ENCODE measurements at regions not wholly inside any gene's neighbourhood (a gene's known extent, or its start where the extent isn't known, plus 50 kb on each side); places are given as distances from the start of the nearest gene placed in this dataset.

- Histone ChIP-seq H3K79me2 (ENCODE audit: control insufficient read depth in 1 of 2, insufficient read depth in 2 of 2, low read length in 2 of 2) (no peaks in the 10 kb centered on the region), H3K4me1 (replicated peaks in 1 of 4; ENCODE audit: control insufficient read depth in 3 of 4, insufficient read depth in 4 of 4, low read length in 3 of 4) (no peaks in the 10 kb centered on the region), H4K91ac (replicated peaks; ENCODE audit: insufficient read length, low read length) (no peak overlapping the region), H2BK120ac (replicated peaks; ENCODE audit: low read depth, low read length) (no peak overlapping the region), H3K36me3 (ENCODE audit: control insufficient read depth in 2 of 4, insufficient read depth in 4 of 4, low read length in 3 of 4) (no peaks in the 10 kb centered on the region), H3K23me2 (ENCODE audit: low read depth, low read length) (no peaks in the 10 kb centered on the region), H2BK15ac (ENCODE audit: low read length) (no peak overlapping the region), H3K79me1 (ENCODE audit: low read depth, low read length) (no peaks in the 10 kb centered on the region), H4K8ac (ENCODE audit: extremely low read depth, insufficient read depth, low read length) (no peak overlapping the region), H3K9me3 (ENCODE audit: insufficient read depth in 2 of 2, low read depth in 1 of 2, low read length in 1 of 2) (no peaks in the 10 kb centered on the region), H3K4me3 (ENCODE audit: extremely low read depth in 1 of 4, insufficient read depth in 2 of 4, low read depth in 3 of 4, low read length in 4 of 4) (no peak overlapping the region), H2BK5ac (ENCODE audit: low read depth, low read length) (no peak overlapping the region), H3K4ac (replicated peaks; ENCODE audit: insufficient read length, low read depth, low read length) (no peak overlapping the region), H2BK12ac (ENCODE audit: low read depth, low read length) (no peak overlapping the region), H2AK5ac (ENCODE audit: low read depth, low read length) (no peak overlapping the region), H3K23ac (ENCODE audit: insufficient read length) (no peak overlapping the region), H4K20me1 (replicated peaks in 1 of 2; ENCODE audit: control insufficient read depth in 1 of 2, insufficient read depth in 2 of 2, low read length in 2 of 2) (no peaks in the 10 kb centered on the region), H3K9ac (replicated peaks in 1 of 4; ENCODE audit: extremely low read depth in 1 of 4, low read depth in 3 of 4, low read length in 3 of 4) (no peak overlapping the region), H3K14ac (ENCODE audit: insufficient read length) (no peak overlapping the region), H3K18ac (ENCODE audit: extremely low read depth, low read length) (no peak overlapping the region), H3K4me2 (ENCODE audit: insufficient read depth in 1 of 2, low read depth in 2 of 2, low read length in 2 of 2) (no peak overlapping the region), H2AFZ (ENCODE audit: low read length) (no peak overlapping the region), H3K27me3 (replicated peaks in 1 of 4; ENCODE audit: control insufficient read depth in 3 of 4, extremely low read depth in 1 of 4, insufficient read depth in 3 of 4, low read length in 3 of 4) (no peaks in the 10 kb centered on the region), H3K27ac (ENCODE audit: low read depth, low read length) (no peak overlapping the region), H4K5ac (ENCODE audit: insufficient read length, low read depth, low read length) (no peak overlapping the region), H2BK20ac (ENCODE audit: low read length) (no peak overlapping the region), H3K56ac (replicated peaks; ENCODE audit: insufficient read length, low read depth, low read length) (no peak overlapping the region)
- POLR2A ChIA-PET (ENCODE audit: partially characterized antibody) = no interaction called here
- WGBS, 2 experiments (ENCODE audit: extremely low coverage in 1 of 2, insufficient coverage in 1 of 2, insufficient read length in 1 of 2, insufficient replicate concordance in 2 of 2, low coverage in 1 of 2, low lambda C conversion rate in 2 of 2, missing lambda C conversion rate in 1 of 2) = 74% methylated on average over 2 of the region's 2 CpGs; no CpG with 5 or more reads in 1 of the 2 experiments
- DNase-seq (ENCODE audit: low read depth in 1 of 2, low spot score in 2 of 2) (no peak), FAIRE-seq (no peak)
- CTCF ChIA-PET (ENCODE audit: partially characterized antibody) = no interaction called here
- TF ChIP-seq USF2 (IDR thresholded peaks at IDR 0.05; ENCODE audit: low read length) = no peak
- TF ChIP-seq FOSL1 (IDR thresholded peaks at IDR 0.05; ENCODE audit: insufficient read depth, low read depth, low read length) = no peak
- TF ChIP-seq TAF7 (optimal IDR thresholded peaks at IDR 0.05; ENCODE audit: borderline replicate concordance, low read depth, low read length) = no peak
- TF ChIP-seq NANOG (IDR thresholded peaks at IDR 0.05; ENCODE audit: insufficient read depth, low read depth, low read length, poor library complexity, severe bottlenecking) = no peak
- TF ChIP-seq TAF1 (IDR thresholded peaks at IDR 0.05; ENCODE audit: low read depth, low read length) = no peak
- TF ChIP-seq TBP (IDR thresholded peaks at IDR 0.05; ENCODE audit: low read depth, low read length) = no peak
- no peak for TF ChIP-seq HDAC6 (IDR thresholded peaks at IDR 0.05; ENCODE audit: low read depth, low read length)
- TF ChIP-seq CHD1 (IDR thresholded peaks at IDR 0.05; ENCODE audit: low read depth, low read length) = no peak
- no peak for TF ChIP-seq NRF1 (IDR thresholded peaks at IDR 0.05; ENCODE audit: low read depth, low read length)
- TF ChIP-seq KDM1A (IDR thresholded peaks at IDR 0.05; ENCODE audit: borderline replicate concordance, low read length) = no peak
- no peak for TF ChIP-seq JUND (IDR thresholded peaks at IDR 0.05; ENCODE audit: low read length)
- no peak for TF ChIP-seq KDM4A (IDR thresholded peaks at IDR 0.05; ENCODE audit: low read depth, low read length, severe bottlenecking)
- TF ChIP-seq CTBP2 (IDR thresholded peaks at IDR 0.05; ENCODE audit: borderline replicate concordance, insufficient read depth, insufficient read length, low read length) = no peak
- TF ChIP-seq SUZ12 (IDR thresholded peaks at IDR 0.05; ENCODE audit: low read length) = no peak
- no peak for TF ChIP-seq TCF12 (IDR thresholded peaks at IDR 0.05; ENCODE audit: low read depth, low read length)
Measured at GRCh38 chr18:51337406-51337805, 139.9 kb upstream of the MEX3C start.
